H9 (cell line): ENCODE measurements at regions not wholly inside any gene's neighbourhood (a gene's known extent, or its start where the extent isn't known, plus 50 kb on each side); places are given as distances from the start of the nearest gene placed in this dataset.
"Not testable (repeated sequence)": the region's sequence is repeated elsewhere in the genome, so short reads cannot be mapped to it uniquely, and the experiment has no call there.

Experiments used
- DNase-seq: peaks from one replicate; pipeline ENCODE4 v3.0.0-alpha.2; 2017
- H2AFZ ChIP-seq: one replicate; pipeline ENCODE4 v1.6.1; 2013; ENCODE audit warnings: mild to moderate bottlenecking, low read length, control low read depth, moderate library complexity
- H2AK5ac ChIP-seq: 2 replicates; pipeline ENCODE4 v1.6.1; 2013; ENCODE audit warnings: low read length, control low read depth, mixed read lengths; ENCODE audit not compliant: insufficient read length
- H2BK120ac ChIP-seq: one replicate; pipeline ENCODE4 v1.6.1; 2013; ENCODE audit warnings: low read depth, mild to moderate bottlenecking, low read length, control low read depth, inconsistent platforms; ENCODE audit not compliant: poor library complexity, severe bottlenecking
- H2BK12ac ChIP-seq: 2 replicates; pipeline ENCODE4 v1.6.1; 2013; ENCODE audit warnings: low read length, control low read depth, mixed read lengths, low read depth; ENCODE audit not compliant: insufficient read length
- H2BK15ac ChIP-seq: 2 replicates; pipeline ENCODE4 v1.6.1; 2013; ENCODE audit warnings: low read depth, low read length, control low read depth
- H2BK20ac ChIP-seq: one replicate; pipeline ENCODE4 v1.6.1; 2013; ENCODE audit warnings: low read depth, mild to moderate bottlenecking, low read length, control low read depth, inconsistent platforms; ENCODE audit not compliant: poor library complexity, severe bottlenecking
- H2BK5ac ChIP-seq: 2 replicates; pipeline ENCODE4 v1.6.1; 2013; ENCODE audit warnings: low read length, control low read depth, mixed read lengths; ENCODE audit not compliant: insufficient read length
- H3K14ac ChIP-seq: 2 replicates; pipeline ENCODE4 v1.6.1; 2013; ENCODE audit warnings: low read length, control low read depth; ENCODE audit not compliant: insufficient read depth
- H3K18ac ChIP-seq: 2 replicates; pipeline ENCODE4 v1.6.1; 2013; ENCODE audit warnings: low read depth, mild to moderate bottlenecking, mixed read lengths, low read length, control low read depth; ENCODE audit not compliant: insufficient read length
- H3K23ac ChIP-seq: 2 replicates; pipeline ENCODE4 v1.6.1; 2013; ENCODE audit warnings: low read length, control low read depth, mixed read lengths, low read depth; ENCODE audit not compliant: insufficient read length
- H3K23me2 ChIP-seq: 2 replicates; pipeline ENCODE4 v1.6.1; 2013; ENCODE audit warnings: low read depth, mild to moderate bottlenecking, mixed read lengths, low read length, control low read depth; ENCODE audit not compliant: insufficient read length, poor library complexity, severe bottlenecking
- H3K27ac ChIP-seq: 2 replicates; pipeline ENCODE4 v1.5.1; 2013; ENCODE audit warnings: low read length, control low read depth, mixed read lengths, low read depth; ENCODE audit not compliant: insufficient read length
- H3K27me3 ChIP-seq: 2 replicates; pipeline ENCODE4 v1.6.1; 2013; ENCODE audit warnings: low read length, control low read depth, inconsistent platforms; ENCODE audit not compliant: insufficient read depth
- H3K4ac ChIP-seq: 2 replicates; pipeline ENCODE4 v1.6.1; 2013; ENCODE audit warnings: low read depth, mild to moderate bottlenecking, control low read depth, inconsistent platforms, low read length, moderate library complexity
- H3K4me1 ChIP-seq: 2 replicates; pipeline ENCODE4 v1.6.1; 2013; ENCODE audit warnings: low read length, control low read depth, inconsistent platforms; ENCODE audit not compliant: insufficient read depth
- H3K4me2 ChIP-seq: 2 replicates; pipeline ENCODE4 v1.6.1; 2013; ENCODE audit warnings: low read length, control low read depth, mixed read lengths; ENCODE audit not compliant: insufficient read length, insufficient read depth
- H3K56ac ChIP-seq: 2 replicates; pipeline ENCODE4 v1.6.1; 2013; ENCODE audit warnings: low read depth, mild to moderate bottlenecking, mixed read lengths, low read length, control low read depth; ENCODE audit not compliant: insufficient read length
- H3K79me1 ChIP-seq: 2 replicates; pipeline ENCODE4 v1.6.1; 2013; ENCODE audit warnings: low read depth, mild to moderate bottlenecking, moderate library complexity, low read length, control low read depth, inconsistent platforms; ENCODE audit not compliant: insufficient read depth, poor library complexity, severe bottlenecking
- H3K79me2 ChIP-seq: 2 replicates; pipeline ENCODE4 v1.6.1; 2013; ENCODE audit warnings: low read length, control low read depth, inconsistent platforms; ENCODE audit not compliant: insufficient read depth
- H3K9ac ChIP-seq: 2 replicates; pipeline ENCODE4 v1.6.1; 2013; ENCODE audit warnings: low read length, control low read depth, mixed read lengths; ENCODE audit not compliant: insufficient read length; ENCODE audit errors: extremely low read depth
- H3K9me3 ChIP-seq: one replicate; pipeline ENCODE4 v1.6.1; 2013; ENCODE audit warnings: low read depth, low read length, inconsistent platforms; ENCODE audit not compliant: control insufficient read depth
- H3T11ph ChIP-seq: one replicate; pipeline ENCODE4 v1.6.1; 2013; ENCODE audit warnings: mild to moderate bottlenecking, low read length, control low read depth, inconsistent platforms
- H4K20me1 ChIP-seq: one replicate; pipeline ENCODE4 v1.6.1; 2013; ENCODE audit not compliant: control insufficient read depth, insufficient read length, insufficient read depth
- H4K5ac ChIP-seq: 2 replicates; pipeline ENCODE4 v1.6.1; 2013; ENCODE audit warnings: low read depth, mild to moderate bottlenecking, mixed read lengths, low read length, control low read depth; ENCODE audit not compliant: insufficient read length
- H4K8ac ChIP-seq: replicated peaks from 2 replicates; pipeline ENCODE4 v1.6.1; 2013; ENCODE audit warnings: low read length, control low read depth, mixed read lengths, low read depth; ENCODE audit not compliant: insufficient read length
- H4K91ac ChIP-seq: 2 replicates; pipeline ENCODE4 v1.6.1; 2013; ENCODE audit warnings: low read depth, mild to moderate bottlenecking, moderate library complexity, mixed read lengths, low read length, control low read depth; ENCODE audit not compliant: insufficient read length
- H3K27ac Mint-ChIP-seq, 3 experiments: 2 replicates in 2 of 3; 3 replicates in 1 of 3; pipeline ENCODE4 v1.8.0; 2020 to 2021; ENCODE audit warnings: mixed read lengths in 3 of 3, mild to moderate bottlenecking in 1 of 3, moderate library complexity in 1 of 3
- H3K27me3 Mint-ChIP-seq: 2 replicates; pipeline ENCODE4 v1.8.0; 2021; ENCODE audit warnings: low read depth, mild to moderate bottlenecking, moderate library complexity, mixed read lengths
- H3K36me3 Mint-ChIP-seq, 3 experiments: 2 replicates in 2 of 3; 3 replicates in 1 of 3; pipeline ENCODE4 v1.8.0; 2020 to 2021; ENCODE audit warnings: low read depth in 3 of 3, mixed read lengths in 3 of 3; ENCODE audit not compliant: insufficient read depth in 1 of 3
- H3K4me1 Mint-ChIP-seq, 2 experiments: 2 replicates each; pipeline ENCODE4 v1.8.0; 2020; ENCODE audit warnings: mixed read lengths in 2 of 2
- H3K4me3 Mint-ChIP-seq, 2 experiments: 2 replicates in 1 of 2; 3 replicates in 1 of 2; pipeline ENCODE4 v1.8.0; 2020 to 2021; ENCODE audit warnings: mild to moderate bottlenecking in 2 of 2, mixed read lengths in 2 of 2, moderate library complexity in 1 of 2
- H3K9me3 Mint-ChIP-seq, 2 experiments: 2 replicates in 1 of 2; 3 replicates in 1 of 2; pipeline ENCODE4 v1.8.0; 2020; ENCODE audit warnings: mild to moderate bottlenecking in 2 of 2, mixed read lengths in 2 of 2, moderate library complexity in 1 of 2
- WGBS: extraction: QIAGEN DNeasy Blood & Tissue Kit; methylation state at CpG from one replicate; pipeline ENCODE4 v1.1.7; 2013; ENCODE audit warnings: missing lambda C conversion rate, low lambda C conversion rate, mixed read lengths; ENCODE audit not compliant: insufficient read length; ENCODE audit errors: extremely low coverage; 5-methylcytosine and 5-hydroxymethylcytosine counted together

GRCh38 chrX:63145526-63145925 is 205.6 kb downstream of the SPIN4 start:
- not testable (repeated sequence) for H4K8ac ChIP-seq, H3K79me2 ChIP-seq, H3K9ac ChIP-seq, H4K20me1 ChIP-seq, H3K23me2 ChIP-seq, H2BK120ac ChIP-seq, H3K36me3 Mint-ChIP-seq, H3K27ac Mint-ChIP-seq, DNase-seq, H2AK5ac ChIP-seq, H3K4me1 ChIP-seq, H3K27me3 Mint-ChIP-seq, H3K4me1 Mint-ChIP-seq, H3K14ac ChIP-seq, H3K4me3 Mint-ChIP-seq, H3K9me3 ChIP-seq, H3K56ac ChIP-seq, H3T11ph ChIP-seq, H3K79me1 ChIP-seq, H3K27ac ChIP-seq, H3K18ac ChIP-seq, H2BK20ac ChIP-seq, H3K23ac ChIP-seq, H2AFZ ChIP-seq, H3K27me3 ChIP-seq, H3K9me3 Mint-ChIP-seq, H4K91ac ChIP-seq, H4K5ac ChIP-seq, H2BK12ac ChIP-seq, H3K4me2 ChIP-seq, H2BK15ac ChIP-seq, H2BK5ac ChIP-seq, H3K4ac ChIP-seq
- no CpG with 5 or more reads among the region's 10 CpGs for WGBS

GRCh38 chrX:63142588-63142987 is 208.5 kb downstream of the SPIN4 start:
- H3K27me3 ChIP-seq, H3K27ac ChIP-seq, H3K56ac ChIP-seq, H2BK5ac ChIP-seq, H3K4me1 ChIP-seq, H3K4me2 ChIP-seq, H3K4ac ChIP-seq, H3K79me1 ChIP-seq, H3K9ac ChIP-seq, H2AK5ac ChIP-seq, H3K14ac ChIP-seq, H3K27me3 Mint-ChIP-seq, H2BK12ac ChIP-seq, H4K91ac ChIP-seq, H2BK120ac ChIP-seq, H3K4me1 Mint-ChIP-seq, H4K8ac ChIP-seq, H3K23ac ChIP-seq, H3T11ph ChIP-seq, H3K4me3 Mint-ChIP-seq, H4K20me1 ChIP-seq, H3K18ac ChIP-seq, DNase-seq, H3K27ac Mint-ChIP-seq, H4K5ac ChIP-seq, H3K23me2 ChIP-seq, H3K36me3 Mint-ChIP-seq, H3K9me3 Mint-ChIP-seq, H3K79me2 ChIP-seq, H2AFZ ChIP-seq, H2BK20ac ChIP-seq, H3K9me3 ChIP-seq, H2BK15ac ChIP-seq: not testable (repeated sequence)
- WGBS = no CpG with 5 or more reads among the region's 2 CpGs
